Pancreas (tissue), 10 donors: ENCODE measurements at regions not wholly inside any gene's neighbourhood (a gene's known extent, or its start where the extent isn't known, plus 50 kb on each side); places are given as distances from the start of the nearest gene placed in this dataset.
A peak's percentile ranks its signal among the peaks of the same experiment; 100 is the strongest.
"Not testable (repeated sequence)": the region's sequence is repeated elsewhere in the genome, so short reads cannot be mapped to it uniquely, and the experiment has no call there.

Experiments used
- ATAC-seq, 4 donors: fragments of 200-7000 bp; cut with Tn5 transposase; one replicate each; pipeline versions ENCODE4 v1.8.0 to v1.9.1; 2020; ENCODE audit warnings: mild to moderate bottlenecking in 4 of 4, moderate library complexity in 4 of 4
- DNase-seq, 6 donors: peaks; one replicate each; pipeline ENCODE4 v3.0.0-alpha.2; 2020
- FAIRE-seq: peaks from 2 replicates; lab custom pipeline; 2012; peaks lifted over from hg19 to GRCh38; lab: Jason Lieb, UNC
- H3K27ac ChIP-seq, 4 donors: fragments of 200-600 bp; sonication (generic); 1 replicate in 3 of 4; 2 replicates in 1 of 4; pipeline versions ENCODE4 v1.5.0 to v1.8.0; 2020
- H3K27me3 ChIP-seq, 4 donors: fragments of 200-600 bp; one replicate each; pipeline ENCODE4 v1.8.0; 2021
- H3K36me3 ChIP-seq, 3 donors: fragments of 200-600 bp; sonication (generic) in 1 of 3; one replicate each; pipeline versions ENCODE4 v1.5.0 to v1.8.0; 2020 to 2021
- H3K4me1 ChIP-seq, 3 donors: fragments of 200-600 bp; one replicate each; pipeline ENCODE4 v1.8.0; 2021
- H3K4me3 ChIP-seq, 4 donors: fragments of 200-600 bp; sonication (generic) in 2 of 4; one replicate each; pipeline versions ENCODE4 v1.5.0 to v1.8.0; 2020 to 2021
- H3K9me3 ChIP-seq, 4 donors: fragments of 200-600 bp; one replicate each; pipeline ENCODE4 v1.8.0; 2021
- WGBS, 2 donors: extraction: QIAGEN DNeasy Blood & Tissue Kit; methylation state at CpG; one replicate each; pipeline ENCODE4 v1.1.7; 2013; 5-methylcytosine and 5-hydroxymethylcytosine counted together
- intact Hi-C, 3 donors: fragments of 100-400 bp; cut with DNase I; formaldehyde crosslinking; loops; one replicate each; pipeline versions ENCODE4 v1.11.1 to v1.14.2; 2022
- TF ChIP-seq, protein P1 (sequence below), 4 donors: fragments of 200-600 bp; sonication (generic) in 3 of 4; IDR thresholded peaks; one replicate each; pipeline versions ENCODE4 v1.5.0 to v1.8.0; 2021; ENCODE audit warnings: antibody characterized with exemption in 4 of 4
- donor health status: healthy with polysubstance abuse.
- donor health status: DM: no; HTN: no; CAD: no; lungs with moderate emphysema.
- donor health status: DM: no; HTN: no; CAD: no.
- donor health status: control.
- donor health status: control.
- donor health status: Bipolar disorder and iron deficiency.
- donor health status: DM: yes; HTN: yes; CAD: no.
- donor health status: DM: no; HTN: no; CAD: no.
- donor health status: DM: no; HTN: no; CAD: no.
- donor health status: DM: yes; HTN: yes; CAD: no.

DNA sequence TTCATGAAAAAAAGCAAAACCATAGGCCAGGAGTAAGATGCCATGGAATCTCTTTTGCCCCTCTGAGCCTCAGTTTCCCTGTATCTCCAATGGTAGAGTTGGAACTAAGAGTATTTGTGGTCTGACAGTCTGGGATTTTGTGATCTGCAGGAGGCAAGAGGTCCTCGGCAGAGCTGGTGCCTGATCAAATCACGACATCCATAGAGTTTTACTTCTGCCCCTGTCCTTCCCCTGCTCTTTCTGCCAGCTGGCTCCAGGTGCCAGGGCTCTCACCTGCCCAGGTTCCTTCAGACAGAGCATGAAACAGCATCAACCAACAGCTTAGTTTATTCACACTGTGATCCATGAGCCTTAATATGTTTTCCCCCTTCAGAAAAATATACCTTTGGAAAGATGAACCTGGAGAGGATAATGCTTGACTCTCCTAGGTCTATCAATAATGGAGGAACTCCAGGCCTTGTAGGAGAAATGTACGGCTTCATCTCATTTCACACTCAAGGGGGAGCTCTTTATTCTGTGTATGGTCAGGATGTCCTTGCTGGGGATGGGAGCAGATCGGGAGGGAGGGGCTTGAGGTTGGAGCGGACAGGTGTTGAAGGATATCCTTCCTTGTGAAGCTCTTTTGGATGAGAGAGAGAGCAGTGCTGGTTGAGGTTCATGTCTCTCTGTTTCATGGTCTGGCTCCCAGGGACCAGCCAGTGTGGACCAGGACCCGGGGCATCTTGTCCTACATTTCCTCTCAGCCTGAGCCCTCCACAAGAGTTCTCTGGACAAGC lies 309.9 kb downstream of the RPLP1 start:
- H3K4me1 ChIP-seq: peaks cover 0 to 3% (median 0%) of the 10 kb centered on the region in 3 donors
- no peak overlapping the region for H3K4me3 ChIP-seq
- 50 to 51% methylated on average over 6 of the region's 6 CpGs for WGBS, 2 donors
- TF ChIP-seq, protein P1, sequence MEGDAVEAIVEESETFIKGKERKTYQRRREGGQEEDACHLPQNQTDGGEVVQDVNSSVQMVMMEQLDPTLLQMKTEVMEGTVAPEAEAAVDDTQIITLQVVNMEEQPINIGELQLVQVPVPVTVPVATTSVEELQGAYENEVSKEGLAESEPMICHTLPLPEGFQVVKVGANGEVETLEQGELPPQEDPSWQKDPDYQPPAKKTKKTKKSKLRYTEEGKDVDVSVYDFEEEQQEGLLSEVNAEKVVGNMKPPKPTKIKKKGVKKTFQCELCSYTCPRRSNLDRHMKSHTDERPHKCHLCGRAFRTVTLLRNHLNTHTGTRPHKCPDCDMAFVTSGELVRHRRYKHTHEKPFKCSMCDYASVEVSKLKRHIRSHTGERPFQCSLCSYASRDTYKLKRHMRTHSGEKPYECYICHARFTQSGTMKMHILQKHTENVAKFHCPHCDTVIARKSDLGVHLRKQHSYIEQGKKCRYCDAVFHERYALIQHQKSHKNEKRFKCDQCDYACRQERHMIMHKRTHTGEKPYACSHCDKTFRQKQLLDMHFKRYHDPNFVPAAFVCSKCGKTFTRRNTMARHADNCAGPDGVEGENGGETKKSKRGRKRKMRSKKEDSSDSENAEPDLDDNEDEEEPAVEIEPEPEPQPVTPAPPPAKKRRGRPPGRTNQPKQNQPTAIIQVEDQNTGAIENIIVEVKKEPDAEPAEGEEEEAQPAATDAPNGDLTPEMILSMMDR (IDR thresholded peaks at IDR 0.05): no peak
- H3K27ac ChIP-seq: no peak overlapping the region
- intact Hi-C loops: no loop called here
- no peaks in the 10 kb centered on the region for H3K36me3 ChIP-seq
- ATAC-seq (peak in 1 of 4 donors; percentile 32), DNase-seq (no peak), FAIRE-seq (no peak)
- H3K9me3 ChIP-seq: no peaks in the 10 kb centered on the region
- no peaks in the 10 kb centered on the region for H3K27me3 ChIP-seq

DNA sequence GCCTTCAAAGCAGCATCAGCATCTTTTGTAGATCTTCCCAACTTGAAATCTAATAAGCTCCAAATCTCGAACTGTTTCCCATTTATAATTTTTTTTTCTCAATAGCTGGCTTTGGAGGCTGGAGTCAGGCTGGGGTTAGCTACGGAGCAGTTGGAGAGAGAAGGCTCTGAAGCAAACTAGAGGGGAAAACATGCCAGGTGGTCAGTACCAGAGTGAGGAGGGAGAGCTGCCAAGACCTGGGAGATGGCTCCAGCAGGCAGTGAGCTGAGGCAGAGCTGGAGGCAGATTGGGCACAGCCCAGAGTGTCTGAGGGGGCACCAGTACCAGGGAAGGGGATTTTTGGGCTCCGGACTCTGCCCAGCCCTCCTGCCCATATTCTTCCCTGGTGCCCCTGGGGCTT lies 311.2 kb downstream of the RPLP1 start:
- intact Hi-C loops: no loop called here
- WGBS, 2 donors: 68 to 80% methylated on average over 3 of the region's 3 CpGs
- TF ChIP-seq, protein P1 (IDR thresholded peaks at IDR 0.05): no peak
- no peak overlapping the region for H3K4me3 ChIP-seq
- H3K9me3 ChIP-seq: no peaks in the 10 kb centered on the region
- DNase-seq (no peak), FAIRE-seq (no peak), ATAC-seq (no peak)
- no peaks in the 10 kb centered on the region for H3K36me3 ChIP-seq
- H3K4me1 ChIP-seq: peaks cover 0 to 3% (median 0%) of the 10 kb centered on the region in 3 donors
- no peak overlapping the region for H3K27ac ChIP-seq
- H3K27me3 ChIP-seq: no peaks in the 10 kb centered on the region

DNA sequence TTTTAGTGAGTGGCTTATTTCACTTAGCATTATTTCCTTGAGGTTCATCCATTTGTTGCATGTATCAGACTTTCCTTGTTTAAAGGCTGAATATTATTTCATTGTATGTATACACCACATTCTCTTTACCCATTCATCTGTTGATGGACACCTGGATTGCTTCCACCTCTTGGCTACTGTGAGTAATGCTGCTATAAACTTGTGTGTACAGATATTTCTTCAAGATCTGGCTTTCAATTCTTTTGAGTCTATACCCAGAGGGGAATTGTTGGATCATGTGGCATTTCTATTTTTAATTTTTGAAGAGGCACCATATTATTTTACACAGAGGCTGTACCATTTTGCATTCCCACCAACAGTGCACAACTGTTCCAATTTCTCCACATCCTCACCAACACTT lies 313.5 kb downstream of the RPLP1 start:
- intact Hi-C loops: no loop called here
- FAIRE-seq: no peak

DNA sequence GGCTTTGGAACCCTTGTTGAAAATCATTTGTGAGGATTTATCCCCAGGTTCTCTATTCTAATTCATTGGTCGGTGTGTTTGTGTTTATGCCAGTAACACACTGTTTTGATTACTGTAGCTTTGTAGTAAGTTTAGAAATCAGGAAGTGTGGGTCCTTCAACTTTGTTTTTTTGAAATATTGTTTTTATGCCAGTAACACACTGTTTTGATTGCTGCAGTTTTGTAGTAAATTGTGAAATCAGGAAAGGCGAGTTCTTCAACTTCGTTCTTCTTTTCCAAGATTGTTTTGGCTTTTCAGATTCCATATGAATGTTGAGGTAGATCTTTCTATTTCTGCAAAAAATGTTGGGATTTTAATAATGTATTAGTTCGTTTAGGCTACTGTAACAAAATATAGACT lies 314.6 kb downstream of the RPLP1 start:
- H3K27me3 ChIP-seq: no peaks in the 10 kb centered on the region
- no peak for FAIRE-seq
- TF ChIP-seq, protein P1 (IDR thresholded peaks at IDR 0.05): no peak
- no peak for ATAC-seq
- WGBS, 2 donors: 76 to 80% methylated on average over 4 of the region's 4 CpGs
- no peak overlapping the region for H3K27ac ChIP-seq
- no peak overlapping the region for H3K4me3 ChIP-seq
- H3K9me3 ChIP-seq: no peaks in the 10 kb centered on the region
- intact Hi-C loops: no loop called here
- no peaks in the 10 kb centered on the region for H3K4me1 ChIP-seq
- no peak for DNase-seq
- no peaks in the 10 kb centered on the region for H3K36me3 ChIP-seq

More for the DNA sequence above, 313.5 kb downstream of the RPLP1 start:
- no peaks in the 10 kb centered on the region for H3K4me1 ChIP-seq
- H3K27ac ChIP-seq: no peak overlapping the region
- H3K9me3 ChIP-seq: no peaks in the 10 kb centered on the region
- H3K36me3 ChIP-seq: no peaks in the 10 kb centered on the region
- TF ChIP-seq, protein P1 (IDR thresholded peaks at IDR 0.05): no peak
- ATAC-seq (no peak), DNase-seq (no peak)
- H3K4me3 ChIP-seq: no peak overlapping the region
- H3K27me3 ChIP-seq: no peaks in the 10 kb centered on the region

DNA sequence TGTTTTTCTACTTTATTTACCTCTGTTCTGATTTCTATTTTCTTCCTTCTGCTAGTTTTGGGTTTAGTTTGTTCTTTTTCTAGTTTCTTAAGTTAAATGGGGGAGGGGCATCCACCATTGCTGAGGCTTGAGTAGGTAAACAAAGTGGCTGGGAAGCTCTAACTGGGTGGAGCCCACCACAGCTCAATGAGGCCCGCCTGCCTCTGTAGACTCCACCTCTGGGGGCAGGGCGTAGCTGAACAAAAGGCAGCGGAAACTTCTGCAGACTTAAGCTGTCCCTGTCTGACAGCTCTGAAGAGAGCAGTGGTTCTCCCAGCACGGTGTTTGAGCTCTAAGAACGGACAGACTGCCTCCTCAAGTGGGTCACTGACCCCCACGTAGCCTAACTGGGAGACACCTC lies 316.7 kb downstream of the RPLP1 start:
- ATAC-seq, H3K27ac ChIP-seq, intact Hi-C loops, H3K4me1 ChIP-seq, H3K4me3 ChIP-seq, H3K9me3 ChIP-seq, H3K27me3 ChIP-seq, H3K36me3 ChIP-seq, FAIRE-seq, DNase-seq: not testable (repeated sequence)
- WGBS, 2 donors: 70 to 71% methylated on average over 6 of the region's 6 CpGs

DNA sequence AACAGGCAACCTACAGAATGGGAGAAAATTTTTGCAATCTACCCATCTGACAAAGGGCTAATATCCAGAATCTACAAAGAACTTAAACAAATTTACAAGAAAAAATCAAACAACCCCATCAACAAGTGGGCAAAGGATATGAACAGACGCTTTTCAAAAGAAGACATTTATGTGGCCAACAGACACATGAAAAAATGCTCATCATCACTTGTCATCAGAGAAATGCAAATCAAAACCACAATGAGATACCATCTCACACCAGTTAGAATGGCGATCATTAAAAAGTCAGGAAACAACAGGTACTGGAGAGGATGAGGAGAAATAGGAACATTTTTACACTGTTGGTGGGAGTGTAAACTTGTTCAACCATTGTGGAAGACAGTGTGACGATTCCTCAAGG lies 321.6 kb downstream of the RPLP1 start:
- ATAC-seq, H3K4me3 ChIP-seq, DNase-seq, H3K27me3 ChIP-seq, H3K9me3 ChIP-seq, H3K27ac ChIP-seq, FAIRE-seq, H3K4me1 ChIP-seq, intact Hi-C loops, H3K36me3 ChIP-seq: not testable (repeated sequence)
- WGBS, 2 donors: 74 to 75% methylated on average over 3 of the region's 3 CpGs

DNA sequence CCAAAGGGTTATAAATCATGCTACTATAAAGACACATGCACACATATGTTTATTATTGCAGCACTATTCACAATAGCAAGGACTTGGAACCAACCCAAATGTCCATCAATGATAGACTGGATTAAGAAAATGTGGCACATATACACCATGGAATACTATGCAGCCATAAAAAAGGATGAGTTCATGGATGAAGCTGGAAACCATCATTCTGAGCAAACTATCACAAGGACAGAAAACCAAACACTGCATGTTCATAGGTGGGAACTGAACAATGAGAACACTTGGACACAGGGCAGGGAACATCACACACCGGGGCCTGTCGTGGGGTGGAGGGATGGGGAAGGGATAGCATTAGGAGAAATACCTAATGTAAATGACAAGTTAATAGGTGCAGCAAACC lies 322.1 kb downstream of the RPLP1 start:
- FAIRE-seq, H3K9me3 ChIP-seq, H3K27me3 ChIP-seq, H3K36me3 ChIP-seq, H3K27ac ChIP-seq, H3K4me3 ChIP-seq, H3K4me1 ChIP-seq, intact Hi-C loops, DNase-seq, ATAC-seq: not testable (repeated sequence)
- WGBS, 2 donors: 95 to 98% methylated on average over 2 of the region's 2 CpGs
